Vagina (tissue), 2 donors: ENCODE measurements at regions not wholly inside any gene's neighbourhood (a gene's known extent, or its start where the extent isn't known, plus 50 kb on each side); places are given as distances from the start of the nearest gene placed in this dataset.

ENCODE experiments used
- DNase-seq, 2 donors: peaks; one replicate each; pipeline ENCODE4 v3.0.0-alpha.2; 2017; ENCODE audit errors: extremely low spot score in 2 of 2
- H3K27ac ChIP-seq: fragments of 200-600 bp; sonication (generic); one replicate; pipeline ENCODE4 v1.5.1; 2019
- H3K27me3 ChIP-seq: fragments of 200-600 bp; sonication (generic); one replicate; pipeline ENCODE4 v1.5.1; 2019
- H3K36me3 ChIP-seq, 2 donors: fragments of 200-600 bp; sonication (generic); one replicate each; pipeline ENCODE4 v1.5.1; 2017 to 2019
- H3K4me1 ChIP-seq: fragments of 200-600 bp; sonication (generic); one replicate; pipeline ENCODE4 v1.5.1; 2019
- H3K4me3 ChIP-seq, 2 donors: fragments of 200-600 bp; sonication (generic); 1 replicate in 1 of 2; 2 replicates in 1 of 2; pipeline ENCODE4 v1.5.1; 2016 to 2019
- H3K9me3 ChIP-seq: fragments of 200-600 bp; sonication (generic); one replicate; pipeline ENCODE4 v1.5.1; 2019
- CTCF ChIP-seq, 3 experiments: fragments of 450-650 bp in 2 of 3; fragments of 200-600 bp in 1 of 3; sonication (generic) in 1 of 3; IDR thresholded peaks; one replicate each; pipeline ENCODE4 v1.5.1; 2017 to 2019; ENCODE audit warnings: antibody characterized with exemption in 3 of 3, mild to moderate bottlenecking in 2 of 3, moderate library complexity in 2 of 3
- POLR2A ChIP-seq, 2 donors: fragments of 450-650 bp; IDR thresholded peaks; one replicate each; pipeline ENCODE4 v1.6.1; 2017; ENCODE audit warnings: antibody characterized with exemption in 2 of 2, mild to moderate bottlenecking in 2 of 2, moderate library complexity in 2 of 2
- POLR2AphosphoS5 ChIP-seq, 2 donors: sonication (generic); formaldehyde crosslinking; IDR thresholded peaks; one replicate each; pipeline ENCODE4 v1.9.0; 2017; ENCODE audit warnings: antibody characterized with exemption in 2 of 2, mild to moderate bottlenecking in 2 of 2, low read depth in 1 of 2; ENCODE audit not compliant: insufficient read depth in 1 of 2
- intact Hi-C: fragments of 100-400 bp; cut with DNase I; formaldehyde crosslinking; loops from one replicate; pipeline ENCODE4 v1.15.1; 2023

GRCh38 chr9:96169484-96169883 is 132.5 kb downstream of the HSD17B3 start:
- TF ChIP-seq POLR2AphosphoS5 (IDR thresholded peaks at IDR 0.05; ENCODE audit: insufficient read depth in 1 of 2, low read depth in 1 of 2): no peak
- no peak for TF ChIP-seq CTCF (IDR thresholded peaks at IDR 0.05)
- no peak for TF ChIP-seq POLR2A (IDR thresholded peaks at IDR 0.05)
- no peak overlapping the region for H3K4me3 ChIP-seq
- H3K27me3 ChIP-seq: no peaks in the 10 kb centered on the region
- peaks cover 22% of the 10 kb centered on the region for H3K4me1 ChIP-seq
- DNase-seq: no peak
- intact Hi-C loops: no loop called here
- H3K9me3 ChIP-seq: no peaks in the 10 kb centered on the region
- H3K27ac ChIP-seq: peak overlapping the region; percentile 41
- no peaks in the 10 kb centered on the region for H3K36me3 ChIP-seq

GRCh38 chr9:96168882-96169281 is 133.1 kb downstream of the HSD17B3 start:
- TF ChIP-seq POLR2A (IDR thresholded peaks at IDR 0.05): no peak
- no peak for TF ChIP-seq CTCF (IDR thresholded peaks at IDR 0.05)
- no peak for TF ChIP-seq POLR2AphosphoS5 (IDR thresholded peaks at IDR 0.05; ENCODE audit: insufficient read depth in 1 of 2, low read depth in 1 of 2)
- DNase-seq: no peak
- H3K9me3 ChIP-seq: no peaks in the 10 kb centered on the region
- no peak overlapping the region for H3K4me3 ChIP-seq
- intact Hi-C loops: no loop called here
- peak overlapping the region; percentile 41 for H3K27ac ChIP-seq
- peaks cover 22% of the 10 kb centered on the region for H3K4me1 ChIP-seq
- no peaks in the 10 kb centered on the region for H3K27me3 ChIP-seq
- H3K36me3 ChIP-seq: no peaks in the 10 kb centered on the region

- Histone ChIP-seq H3K27me3 (no peaks in the 10 kb centered on the region), H3K27ac (no peak overlapping the region), H3K9me3 (no peaks in the 10 kb centered on the region), H3K4me3 (no peak overlapping the region), H3K36me3 (no peaks in the 10 kb centered on the region), H3K4me1 (peaks cover 22% of the 10 kb centered on the region)
- intact Hi-C loops: no loop called here
- DNase-seq: no peak
- TF ChIP-seq CTCF (IDR thresholded peaks at IDR 0.05) (no peak), POLR2AphosphoS5 (IDR thresholded peaks at IDR 0.05; ENCODE audit: insufficient read depth in 1 of 2, low read depth in 1 of 2) (no peak), POLR2A (IDR thresholded peaks at IDR 0.05) (no peak)
Measured at GRCh38 chr9:96167011-96167410, 135.0 kb downstream of the HSD17B3 start.

- no peaks in the 10 kb centered on the region for H3K36me3 ChIP-seq
- no peak overlapping the region for H3K27ac ChIP-seq
- H3K4me3 ChIP-seq: no peak overlapping the region
- no peaks in the 10 kb centered on the region for H3K9me3 ChIP-seq
- no peaks in the 10 kb centered on the region for H3K27me3 ChIP-seq
- TF ChIP-seq POLR2AphosphoS5 (IDR thresholded peaks at IDR 0.05; ENCODE audit: insufficient read depth in 1 of 2, low read depth in 1 of 2): no peak
- no peak for TF ChIP-seq CTCF (IDR thresholded peaks at IDR 0.05)
- TF ChIP-seq POLR2A (IDR thresholded peaks at IDR 0.05): no peak
- intact Hi-C loops: no loop called here
- peaks cover 15% of the 10 kb centered on the region for H3K4me1 ChIP-seq
- no peak for DNase-seq
Measured at GRCh38 chr9:96164268-96164683, 137.7 kb downstream of the HSD17B3 start.

- Histone ChIP-seq H3K9me3 (no peaks in the 10 kb centered on the region), H3K4me3 (no peak overlapping the region), H3K27ac (no peak overlapping the region), H3K4me1 (peaks cover 15% of the 10 kb centered on the region), H3K27me3 (no peaks in the 10 kb centered on the region), H3K36me3 (no peaks in the 10 kb centered on the region)
- intact Hi-C loops: no loop called here
- TF ChIP-seq POLR2A (IDR thresholded peaks at IDR 0.05) (no peak), CTCF (IDR thresholded peaks at IDR 0.05) (no peak), POLR2AphosphoS5 (IDR thresholded peaks at IDR 0.05; ENCODE audit: insufficient read depth in 1 of 2, low read depth in 1 of 2) (no peak)
- no peak for DNase-seq
Measured at GRCh38 chr9:96163712-96164111, 138.3 kb downstream of the HSD17B3 start.
